A549 (cell line): ENCODE measurements at regions not wholly inside any gene's neighbourhood (a gene's known extent, or its start where the extent isn't known, plus 50 kb on each side); places are given as distances from the start of the nearest gene placed in this dataset.

Source experiments
- ATAC-seq, 2 experiments: fragments of 200-7000 bp in 1 of 2; fragments of >200 bp in 1 of 2; cut with Nextera tagmentation in 1 of 2; cut with Tn5 transposase in 1 of 2; 3 replicates each; pipeline versions ENCODE4 v1.8.0 to v1.9.1; 2018 to 2020; ENCODE audit warnings: mild to moderate bottlenecking in 1 of 2, moderate library complexity in 1 of 2
- CTCF ChIA-PET: fragments of 300-600 bp; sonication (Branson Sonifier 250); formaldehyde crosslinking; extraction: SDS; loops from one replicate; lab custom pipeline; 2021; ENCODE audit warnings: antibody characterized with exemption, inconsistent platforms; lab: Yijun Ruan, JAX
- POLR2A ChIA-PET: fragments of 350-600 bp; formaldehyde crosslinking; extraction: SDS; loops from one replicate; lab custom pipeline; 2021; ENCODE audit warnings: antibody characterized with exemption, inconsistent platforms; lab: Yijun Ruan, JAX
- DNase-seq, 2 experiments: peaks; one replicate each; pipeline versions ENCODE4 v3.0.0 to v3.0.0-alpha.2; 2011 to 2016; ENCODE audit warnings: low read depth in 1 of 2, low spot score in 1 of 2
- FAIRE-seq: peaks from 2 replicates; lab custom pipeline; 2011; peaks lifted over from hg19 to GRCh38; lab: Jason Lieb, UNC
- H3K27ac ChIP-seq, 2 experiments: fragments of >200 bp; sonication (Bioruptor Twin); formaldehyde crosslinking; 3 replicates each; pipeline ENCODE4 v1.5.1; 2016 to 2017
- H3K4me1 ChIP-seq: fragments of >200 bp; sonication (Bioruptor Twin); formaldehyde crosslinking; 3 replicates; pipeline ENCODE4 v1.6.1; 2016
- H3K4me2 ChIP-seq: fragments of >200 bp; sonication (Bioruptor Twin); formaldehyde crosslinking; 3 replicates; pipeline ENCODE4 v1.6.1; 2016
- H3K4me3 ChIP-seq: fragments of >200 bp; sonication (Bioruptor Twin); formaldehyde crosslinking; 3 replicates; pipeline ENCODE4 v1.5.1; 2016
- H3K9me3 ChIP-seq: fragments of >200 bp; sonication (Bioruptor Twin); formaldehyde crosslinking; 3 replicates; pipeline ENCODE4 v1.6.1; 2016
- CEBPB ChIP-seq, 2 experiments: fragments of >200 bp in 1 of 2; sonication (Bioruptor Twin) in 1 of 2; formaldehyde crosslinking in 1 of 2; IDR thresholded peaks; 2 replicates each; pipeline ENCODE4 v1.6.1; 2012 to 2016
- EHF ChIP-seq: fragments of 250-450 bp; sonication (Bioruptor Pico); IDR thresholded peaks from 2 replicates; pipeline ENCODE4 v1.5.0; 2020; ENCODE audit warnings: mild to moderate bottlenecking
- EHMT2 ChIP-seq: fragments of 200-600 bp; sonication (generic); IDR thresholded peaks from 2 replicates; pipeline ENCODE4 v1.6.1; 2016; ENCODE audit warnings: antibody characterized with exemption, low read depth, mild to moderate bottlenecking, moderate library complexity
- ELK1 ChIP-seq: fragments of 150-350 bp; IDR thresholded peaks from 2 replicates; pipeline ENCODE4 v1.6.1; 2014; ENCODE audit warnings: low read depth, mild to moderate bottlenecking, low read length
- ESRRA ChIP-seq: fragments of 150-350 bp; IDR thresholded peaks from 2 replicates; pipeline ENCODE4 v1.6.1; 2014; ENCODE audit warnings: mild to moderate bottlenecking, low read length, borderline replicate concordance
- FOXS1 ChIP-seq: fragments of 250-450 bp; sonication (Bioruptor Pico); IDR thresholded peaks from 2 replicates; pipeline ENCODE4 v1.5.0; 2020; ENCODE audit warnings: mild to moderate bottlenecking, moderate library complexity
- HEYL ChIP-seq: fragments of 250-450 bp; sonication (Bioruptor Pico); IDR thresholded peaks from 2 replicates; pipeline ENCODE4 v1.8.0; 2021; ENCODE audit warnings: mild to moderate bottlenecking, moderate library complexity
- HOXB13 ChIP-seq: fragments of 250-450 bp; sonication (Bioruptor Pico); IDR thresholded peaks from 2 replicates; pipeline ENCODE4 v1.5.0; 2020; ENCODE audit warnings: low read depth, mild to moderate bottlenecking, moderate library complexity
- JUNB ChIP-seq: fragments of >200 bp; sonication (Bioruptor Twin); formaldehyde crosslinking; IDR thresholded peaks from 2 replicates; pipeline ENCODE4 v1.6.1; 2016
- KDM5A ChIP-seq: fragments of 200-600 bp; sonication (generic); IDR thresholded peaks from 2 replicates; pipeline ENCODE4 v1.6.1; 2016; ENCODE audit warnings: antibody characterized with exemption, mild to moderate bottlenecking
- MAFK ChIP-seq: fragments of 450-650 bp; IDR thresholded peaks from 2 replicates; pipeline ENCODE4 v1.6.1; 2014; ENCODE audit not compliant: partially characterized antibody
- NR3C1 ChIP-seq: fragments of >200 bp; sonication (Bioruptor Twin); formaldehyde crosslinking; IDR thresholded peaks from 3 replicates; pipeline ENCODE4 v1.6.1; 2017
- POLR2AphosphoS2 ChIP-seq: conservative IDR thresholded peaks from 2 replicates; pipeline ENCODE4 v1.6.1; 2012; ENCODE audit warnings: low read length, improper control_type of control experiment, inconsistent platforms
- RAD21 ChIP-seq, 2 experiments: fragments of >200 bp in 1 of 2; sonication (Bioruptor Twin) in 1 of 2; formaldehyde crosslinking in 1 of 2; IDR thresholded peaks in 1 of 2; conservative IDR thresholded peaks in 1 of 2; 2 replicates in 1 of 2; 3 replicates in 1 of 2; pipeline ENCODE4 v1.6.1; 2012 to 2018; ENCODE audit warnings: inconsistent platforms in 1 of 2
- SMC3 ChIP-seq: fragments of >200 bp; sonication (Bioruptor Twin); formaldehyde crosslinking; IDR thresholded peaks from 3 replicates; pipeline ENCODE4 v1.6.1; 2018; ENCODE audit warnings: inconsistent platforms
- SREBF2 ChIP-seq: fragments of 450-650 bp; IDR thresholded peaks from 2 replicates; pipeline ENCODE4 v1.6.1; 2014; ENCODE audit warnings: mild to moderate bottlenecking, moderate library complexity
- USF2 ChIP-seq: fragments of 450-650 bp; IDR thresholded peaks from 2 replicates; pipeline ENCODE4 v1.6.1; 2014; ENCODE audit warnings: antibody characterized with exemption
- ZNF302 ChIP-seq: fragments of 250-450 bp; sonication (Bioruptor Pico); IDR thresholded peaks from 2 replicates; pipeline ENCODE4 v1.9.0; 2021; ENCODE audit warnings: inconsistent platforms, mild to moderate bottlenecking, moderate library complexity
- WGBS: methylation state at CpG from one replicate; pipeline ENCODE4 v1.1.6; 2017; ENCODE audit errors: missing lambda C conversion rate; 5-methylcytosine and 5-hydroxymethylcytosine counted together
- TF ChIP-seq, protein P1 (sequence below): fragments of >200 bp; sonication (Bioruptor Twin); formaldehyde crosslinking; IDR thresholded peaks from 3 replicates; pipeline ENCODE4 v1.6.1; 2016
- TF ChIP-seq, protein P2 (sequence below): fragments of >200 bp; sonication (Bioruptor Twin); formaldehyde crosslinking; IDR thresholded peaks from 3 replicates; pipeline ENCODE4 v1.5.1; 2016
- TF ChIP-seq, protein P3 (sequence below): IDR thresholded peaks from 2 replicates; pipeline ENCODE4 v1.6.1; 2012

- no peaks in the 10 kb centered on the region for H3K9me3 ChIP-seq
- ATAC-seq (no peak), DNase-seq (no peak), FAIRE-seq (peak; percentile 39)
- ChIA-PET POLR2A (no interaction called here), CTCF (interaction anchor here (1.0 kb wide), 1 partner anchor 10 kb away, joined by 4 read pairs; no protein-coding TSS in a partner anchor)
- TF ChIP-seq, protein P1, sequence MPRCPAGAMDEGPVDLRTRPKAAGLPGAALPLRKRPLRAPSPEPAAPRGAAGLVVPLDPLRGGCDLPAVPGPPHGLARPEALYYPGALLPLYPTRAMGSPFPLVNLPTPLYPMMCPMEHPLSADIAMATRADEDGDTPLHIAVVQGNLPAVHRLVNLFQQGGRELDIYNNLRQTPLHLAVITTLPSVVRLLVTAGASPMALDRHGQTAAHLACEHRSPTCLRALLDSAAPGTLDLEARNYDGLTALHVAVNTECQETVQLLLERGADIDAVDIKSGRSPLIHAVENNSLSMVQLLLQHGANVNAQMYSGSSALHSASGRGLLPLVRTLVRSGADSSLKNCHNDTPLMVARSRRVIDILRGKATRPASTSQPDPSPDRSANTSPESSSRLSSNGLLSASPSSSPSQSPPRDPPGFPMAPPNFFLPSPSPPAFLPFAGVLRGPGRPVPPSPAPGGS: no peak
- no peak for TF ChIP-seq ESRRA
- no peak overlapping the region for H3K4me2 ChIP-seq
- 13% methylated on average over 2 of the region's 2 CpGs for WGBS
- H3K4me1 ChIP-seq: no peaks in the 10 kb centered on the region
- no peak overlapping the region for H3K27ac ChIP-seq
- no peak overlapping the region for H3K4me3 ChIP-seq
Observed at GRCh38 chr5:18455521-18455920, 821.3 kb downstream of the TAF11L14 start.

GRCh38 chr5:18457255-18457654 is 823.0 kb downstream of the TAF11L14 start:
- Histone ChIP-seq H3K9me3 (no peaks in the 10 kb centered on the region), H3K27ac (no peak overlapping the region), H3K4me1 (no peaks in the 10 kb centered on the region)
- CTCF ChIA-PET: no interaction called here
- DNase-seq (no peak), ATAC-seq (no peak), FAIRE-seq (no peak)
- TF ChIP-seq HOXB13 (CRISPR knock-in tag) (no peak), MAFK (peak; percentile 25)
- TF ChIP-seq, all 56 proteins: peak for 1
- H3K4me3 ChIP-seq: no peak overlapping the region
- H3K4me2 ChIP-seq: no peak overlapping the region
- POLR2A ChIA-PET: no interaction called here
- WGBS: 51% methylated on average over 5 of the region's 5 CpGs

GRCh38 chr5:18461766-18462165 is 827.5 kb downstream of the TAF11L14 start:
- H3K27ac ChIP-seq: no peak overlapping the region
- ChIA-PET CTCF (interaction anchor here (1.2 kb wide), 1 partner anchor 24 kb away, joined by 3 read pairs; no protein-coding TSS in a partner anchor), POLR2A (no interaction called here)
- no peak overlapping the region for H3K4me3 ChIP-seq
- no peak for FAIRE-seq
- H3K4me2 ChIP-seq: no peak overlapping the region
- no peaks in the 10 kb centered on the region for H3K9me3 ChIP-seq
- WGBS: 0% methylated on average over 1 of the region's 1 CpG
- no peak for DNase-seq
- no peaks in the 10 kb centered on the region for H3K4me1 ChIP-seq
- TF ChIP-seq JUNB: no peak
- ATAC-seq: no peak

DNA sequence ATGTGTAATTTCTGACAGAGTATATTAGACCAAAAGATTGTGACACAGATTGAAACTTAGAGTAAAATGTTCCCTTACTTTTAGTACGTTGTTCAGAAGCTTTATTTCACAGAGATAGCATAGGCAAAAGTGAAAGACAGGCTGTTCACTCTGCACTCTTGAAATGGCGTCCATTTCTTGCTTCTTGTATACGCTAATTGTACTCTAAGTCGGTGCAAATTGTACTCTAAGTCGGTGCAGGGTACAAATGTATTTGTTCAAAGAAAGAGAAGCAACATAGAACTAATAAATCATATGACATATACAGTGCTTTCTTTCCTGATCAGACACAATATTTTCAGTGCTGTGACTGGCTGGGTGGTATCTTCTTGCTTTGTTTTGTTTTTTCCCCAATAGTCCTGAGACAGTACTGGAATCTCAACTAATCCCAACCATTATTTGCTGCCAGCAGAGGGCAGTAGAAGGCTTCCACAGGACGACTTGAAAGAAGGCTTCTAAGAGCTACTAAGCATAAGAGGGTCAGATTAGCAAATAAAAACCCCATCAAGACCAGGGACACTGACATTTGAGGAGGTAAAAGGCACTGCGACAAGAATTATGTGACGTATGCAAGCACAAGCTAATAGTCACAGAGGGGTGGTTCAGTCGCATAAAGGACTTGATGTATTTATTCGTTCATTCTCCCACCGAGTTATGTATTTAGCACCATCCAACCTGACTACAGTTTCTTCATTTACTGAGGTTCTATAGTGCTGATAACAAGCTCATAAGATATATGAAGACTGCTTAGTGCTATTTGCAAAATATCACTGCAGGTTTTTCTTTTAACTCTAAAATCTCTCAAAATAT is 831.8 kb downstream of the TAF11L14 start:
- ATAC-seq: peak; percentile 81 to 94; a peak in 5 of 6 replicates
- no peaks in the 10 kb centered on the region for H3K9me3 ChIP-seq
- H3K4me1 ChIP-seq: no peaks in the 10 kb centered on the region
- H3K4me2 ChIP-seq: 0 out of 3 replicates have a peak overlapping the region, but pooled peaks have one; percentile 38
- DNase-seq: peak; percentile 13 to 67
- no peak overlapping the region; the same call in 2 of the 3 replicates for H3K4me3 ChIP-seq
- ChIA-PET CTCF (interaction anchor here (0.7 to 2.6 kb wide), 11 partner anchors 10 to 867 kb away, joined by 3 to 31 read pairs (median 3); no protein-coding TSS in a partner anchor), POLR2A (no interaction called here)
- 26% methylated on average over 11 of the region's 11 CpGs for WGBS
- no peak for FAIRE-seq
- H3K27ac ChIP-seq: no peak overlapping the region
- TF ChIP-seq RAD21 (conservative IDR thresholded peaks at IDR 0.05 in 1 of 2, IDR thresholded peaks at IDR 0.05 in 1 of 2): peak; percentile 73 to 80
- no peak for TF ChIP-seq ZNF302 (CRISPR knock-in tag)
- TF ChIP-seq, protein P2, sequence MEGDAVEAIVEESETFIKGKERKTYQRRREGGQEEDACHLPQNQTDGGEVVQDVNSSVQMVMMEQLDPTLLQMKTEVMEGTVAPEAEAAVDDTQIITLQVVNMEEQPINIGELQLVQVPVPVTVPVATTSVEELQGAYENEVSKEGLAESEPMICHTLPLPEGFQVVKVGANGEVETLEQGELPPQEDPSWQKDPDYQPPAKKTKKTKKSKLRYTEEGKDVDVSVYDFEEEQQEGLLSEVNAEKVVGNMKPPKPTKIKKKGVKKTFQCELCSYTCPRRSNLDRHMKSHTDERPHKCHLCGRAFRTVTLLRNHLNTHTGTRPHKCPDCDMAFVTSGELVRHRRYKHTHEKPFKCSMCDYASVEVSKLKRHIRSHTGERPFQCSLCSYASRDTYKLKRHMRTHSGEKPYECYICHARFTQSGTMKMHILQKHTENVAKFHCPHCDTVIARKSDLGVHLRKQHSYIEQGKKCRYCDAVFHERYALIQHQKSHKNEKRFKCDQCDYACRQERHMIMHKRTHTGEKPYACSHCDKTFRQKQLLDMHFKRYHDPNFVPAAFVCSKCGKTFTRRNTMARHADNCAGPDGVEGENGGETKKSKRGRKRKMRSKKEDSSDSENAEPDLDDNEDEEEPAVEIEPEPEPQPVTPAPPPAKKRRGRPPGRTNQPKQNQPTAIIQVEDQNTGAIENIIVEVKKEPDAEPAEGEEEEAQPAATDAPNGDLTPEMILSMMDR: peak; percentile 65
- TF ChIP-seq EHF (CRISPR knock-in tag): no peak
- TF ChIP-seq EHMT2: no peak
- no peak for TF ChIP-seq NR3C1
- no peak for TF ChIP-seq POLR2AphosphoS2
- TF ChIP-seq HEYL (CRISPR knock-in tag): no peak
- TF ChIP-seq SMC3: peak; percentile 65; the same call in 2 of the 3 replicates
- no peak for TF ChIP-seq FOXS1 (CRISPR knock-in tag)
- TF ChIP-seq, protein P3, sequence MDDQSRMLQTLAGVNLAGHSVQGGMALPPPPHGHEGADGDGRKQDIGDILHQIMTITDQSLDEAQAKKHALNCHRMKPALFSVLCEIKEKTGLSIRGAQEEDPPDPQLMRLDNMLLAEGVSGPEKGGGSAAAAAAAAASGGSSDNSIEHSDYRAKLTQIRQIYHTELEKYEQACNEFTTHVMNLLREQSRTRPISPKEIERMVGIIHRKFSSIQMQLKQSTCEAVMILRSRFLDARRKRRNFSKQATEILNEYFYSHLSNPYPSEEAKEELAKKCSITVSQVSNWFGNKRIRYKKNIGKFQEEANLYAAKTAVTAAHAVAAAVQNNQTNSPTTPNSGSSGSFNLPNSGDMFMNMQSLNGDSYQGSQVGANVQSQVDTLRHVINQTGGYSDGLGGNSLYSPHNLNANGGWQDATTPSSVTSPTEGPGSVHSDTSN: no peak
- no peak for TF ChIP-seq ELK1
- TF ChIP-seq, protein P1: no peak
- no peak for TF ChIP-seq KDM5A
- TF ChIP-seq MAFK: no peak
- no peak for TF ChIP-seq SREBF2
- no peak for TF ChIP-seq CEBPB (IDR thresholded peaks at IDR 0.05)
- TF ChIP-seq USF2: no peak
